Adrenal gland (tissue), 9 donors: ENCODE measurements at regions not wholly inside any gene's neighbourhood (a gene's known extent, or its start where the extent isn't known, plus 50 kb on each side); places are given as distances from the start of the nearest gene placed in this dataset.

Experiments
- DNase-seq, 7 donors: peaks; one replicate each; pipeline ENCODE4 v3.0.0-alpha.2; 2019 to 2020
- H3K27ac ChIP-seq, 5 donors: fragments of 200-600 bp; sonication (generic) in 4 of 5; 1 replicate in 3 of 5; 2 replicates in 2 of 5; pipeline versions ENCODE4 v1.5.1 to v1.8.0; 2016 to 2020; ENCODE audit warnings: mild to moderate bottlenecking in 1 of 5
- H3K27me3 ChIP-seq: fragments of 200-600 bp; 2 replicates; pipeline ENCODE4 v1.8.0; 2021
- H3K36me3 ChIP-seq, 2 donors: fragments of 200-600 bp; replicated peaks in 1 of 2; 1 replicate in 1 of 2; 2 replicates in 1 of 2; pipeline versions ENCODE4 v1.5.1 to v1.8.0; 2018 to 2022
- H3K4me1 ChIP-seq, 2 donors: fragments of 200-600 bp; replicated peaks in 1 of 2; 1 replicate in 1 of 2; 2 replicates in 1 of 2; pipeline versions ENCODE4 v1.5.1 to v1.8.0; 2018 to 2021
- H3K4me3 ChIP-seq, 4 donors: fragments of 200-600 bp; sonication (generic) in 3 of 4; one replicate each; pipeline ENCODE4 v1.5.1; 2016 to 2018
- H3K9me3 ChIP-seq, 3 donors: fragments of 200-600 bp; sonication (generic) in 1 of 3; replicated peaks in 1 of 3; 1 replicate in 2 of 3; 2 replicates in 1 of 3; pipeline versions ENCODE4 v1.5.1 to v1.8.0; 2016 to 2021
- CTCF ChIP-seq, 6 experiments: fragments of 450-650 bp in 4 of 6; fragments of 200-600 bp in 2 of 6; sonication (generic) in 1 of 6; IDR thresholded peaks; 1 replicate in 5 of 6; 2 replicates in 1 of 6; pipeline versions ENCODE4 v1.5.1 to v1.8.0; 2016 to 2021; ENCODE audit warnings: antibody characterized with exemption in 6 of 6, mild to moderate bottlenecking in 2 of 6, moderate library complexity in 1 of 6
- POLR2A ChIP-seq, 2 donors: fragments of 450-650 bp; IDR thresholded peaks; one replicate each; pipeline ENCODE4 v1.6.1; 2017; ENCODE audit warnings: antibody characterized with exemption in 2 of 2, mild to moderate bottlenecking in 2 of 2, moderate library complexity in 1 of 2
- WGBS, 4 donors: extraction: QIAGEN DNeasy Blood & Tissue Kit in 2 of 4; methylation state at CpG; one replicate each; pipeline versions ENCODE4 v1.1.5 to v1.1.7; 2013 to 2017; 5-methylcytosine and 5-hydroxymethylcytosine counted together
- intact Hi-C, 2 donors: fragments of 100-400 bp; cut with DNase I; formaldehyde crosslinking; loops; one replicate each; pipeline versions ENCODE4 v1.14.1 to v1.15.0; 2022 to 2023
- donor health status: healthy with polysubstance abuse.
- donor health status: Bipolar disorder and iron deficiency.
- donor health status: DM: yes; HTN: yes; CAD: no.
- donor health status: DM: no; HTN: no; CAD: no.
- donor health status: DM: no; HTN: no; CAD: no.

GRCh38 chr6:150752409-150752808 lies 113.1 kb upstream of the MTHFD1L start:
- Histone ChIP-seq H3K36me3 (no peaks in the 10 kb centered on the region), H3K27me3 (no peaks in the 10 kb centered on the region), H3K27ac (no peak overlapping the region), H3K4me3 (no peak overlapping the region), H3K9me3 (no peaks in the 10 kb centered on the region), H3K4me1 (no peaks in the 10 kb centered on the region)
- DNase-seq: no peak
- TF ChIP-seq POLR2A (IDR thresholded peaks at IDR 0.05): no peak
- TF ChIP-seq CTCF (IDR thresholded peaks at IDR 0.05): no peak
- WGBS, 4 donors: 73 to 82% (median 77%) methylated on average over 2 of the region's 2 CpGs
- intact Hi-C loops: no loop called here

- H3K4me1 ChIP-seq: no peaks in the 10 kb centered on the region
- no peak overlapping the region for H3K27ac ChIP-seq
- TF ChIP-seq CTCF (IDR thresholded peaks at IDR 0.05) (no peak), POLR2A (IDR thresholded peaks at IDR 0.05) (no peak)
- no peak for DNase-seq
- no peaks in the 10 kb centered on the region for H3K27me3 ChIP-seq
- no peaks in the 10 kb centered on the region for H3K36me3 ChIP-seq
- intact Hi-C loops: no loop called here
- 43 to 54% (median 46%) methylated on average over 14 of the region's 14 CpGs for WGBS, 4 donors
- H3K9me3 ChIP-seq: no peaks in the 10 kb centered on the region
- H3K4me3 ChIP-seq: no peak overlapping the region
Observed at GRCh38 chr6:150753371-150754064, 112.0 kb upstream of the MTHFD1L start.

GRCh38 chr6:150755042-150755441 lies 110.5 kb upstream of the MTHFD1L start:
- no peak for DNase-seq
- Histone ChIP-seq H3K36me3 (no peaks in the 10 kb centered on the region), H3K4me3 (no peak overlapping the region), H3K9me3 (no peaks in the 10 kb centered on the region), H3K4me1 (no peaks in the 10 kb centered on the region), H3K27me3 (no peaks in the 10 kb centered on the region), H3K27ac (no peak overlapping the region)
- TF ChIP-seq POLR2A (IDR thresholded peaks at IDR 0.05) (no peak), CTCF (IDR thresholded peaks at IDR 0.05) (no peak)
- intact Hi-C loops: no loop called here
- WGBS, 4 donors: 78 to 88% (median 84%) methylated on average over 9 of the region's 9 CpGs

- intact Hi-C loops: no loop called here
- WGBS, 4 donors: 67 to 72% (median 68%) methylated on average over 7 to 10 of the region's 10 CpGs
- Histone ChIP-seq H3K27ac (no peak overlapping the region), H3K4me3 (no peak overlapping the region), H3K4me1 (no peaks in the 10 kb centered on the region), H3K36me3 (no peaks in the 10 kb centered on the region), H3K27me3 (no peaks in the 10 kb centered on the region), H3K9me3 (no peaks in the 10 kb centered on the region)
- TF ChIP-seq POLR2A (IDR thresholded peaks at IDR 0.05) (no peak), CTCF (IDR thresholded peaks at IDR 0.05) (no peak)
- no peak for DNase-seq
Observed at GRCh38 chr6:150755524-150755923, 110.0 kb upstream of the MTHFD1L start.
